Mucosa of gallbladder (tissue), 1 donor: ENCODE measurements at regions not wholly inside any gene's neighbourhood (a gene's known extent, or its start where the extent isn't known, plus 50 kb on each side); places are given as distances from the start of the nearest gene placed in this dataset.

Source experiments
- DNase-seq: peaks from one replicate; pipeline ENCODE4 v3.0.0-alpha.2; 2020; ENCODE audit warnings: low spot score
- donor health status: DM: no; HTN: no; CAD: no.

DNA sequence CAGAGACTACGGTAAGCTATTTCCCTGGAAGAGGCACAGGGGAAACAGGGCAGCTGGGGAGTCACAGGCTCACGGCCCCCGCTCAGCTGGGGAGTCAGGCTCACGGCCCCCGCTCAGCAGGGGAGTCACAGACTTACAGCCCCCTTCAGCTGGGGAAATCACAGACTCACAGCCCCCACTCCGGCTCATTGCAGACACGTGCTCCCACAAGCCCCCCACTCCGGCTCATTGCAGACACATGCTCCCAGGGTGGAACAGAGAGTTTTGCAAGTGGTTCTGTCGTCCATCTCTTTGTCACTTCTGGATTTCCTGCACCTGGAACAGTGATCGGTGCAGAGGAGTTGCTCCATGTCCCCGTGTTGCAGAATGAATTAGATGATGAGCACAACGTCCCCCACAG lies 405.5 kb downstream of the CDH26 start:
- no peak for DNase-seq

DNA sequence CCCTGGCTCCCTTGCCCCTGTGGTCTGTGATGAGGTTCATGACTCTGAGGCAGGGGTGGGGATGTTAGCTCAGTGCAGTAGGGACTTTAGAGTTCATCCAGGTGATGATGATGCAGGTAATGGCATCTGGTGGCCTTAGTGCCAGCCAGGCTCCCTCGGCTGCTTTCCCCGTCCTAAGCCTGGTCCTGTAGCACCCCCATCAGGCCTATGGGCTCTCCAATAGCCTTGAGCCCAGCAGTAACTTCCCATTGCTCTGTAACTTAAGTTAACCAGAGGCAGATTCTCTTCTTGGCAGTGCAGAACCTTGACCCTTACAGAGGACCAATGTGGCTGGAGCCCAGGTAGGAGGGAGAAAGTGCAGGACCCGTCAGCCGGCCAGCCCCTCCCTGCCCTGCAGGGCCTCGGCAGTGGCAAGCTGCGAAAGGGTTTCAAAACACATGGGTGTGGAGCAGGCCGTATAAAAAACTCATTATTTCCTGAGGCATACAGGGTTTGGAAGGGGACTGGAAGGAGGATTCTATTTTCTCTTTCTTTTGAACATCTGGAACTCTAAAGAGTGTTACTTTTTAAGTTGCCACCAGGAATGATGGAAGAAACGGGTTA lies 406.9 kb downstream of the CDH26 start:
- DNase-seq, result no peak

DNA sequence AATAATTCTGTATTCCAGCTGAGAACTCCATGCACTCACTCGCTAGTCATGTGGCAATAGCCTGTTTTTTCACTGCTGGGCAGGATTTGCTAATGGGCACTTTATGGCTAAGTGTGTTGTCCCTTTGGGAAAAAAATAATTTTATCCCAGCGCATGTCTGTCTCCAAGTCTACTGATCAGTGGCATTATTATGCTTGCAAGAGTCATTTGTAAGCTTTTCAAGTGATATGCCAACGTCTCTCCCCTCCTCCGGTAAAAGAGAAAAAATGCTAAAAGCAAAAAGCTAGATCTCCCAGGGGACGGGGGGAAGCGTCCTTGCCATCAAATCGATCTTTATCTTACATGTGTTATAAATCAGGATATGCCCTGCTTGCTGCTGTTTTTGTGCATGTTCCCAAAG lies 407.7 kb downstream of the CDH26 start:
- DNase-seq, result no peak

DNA sequence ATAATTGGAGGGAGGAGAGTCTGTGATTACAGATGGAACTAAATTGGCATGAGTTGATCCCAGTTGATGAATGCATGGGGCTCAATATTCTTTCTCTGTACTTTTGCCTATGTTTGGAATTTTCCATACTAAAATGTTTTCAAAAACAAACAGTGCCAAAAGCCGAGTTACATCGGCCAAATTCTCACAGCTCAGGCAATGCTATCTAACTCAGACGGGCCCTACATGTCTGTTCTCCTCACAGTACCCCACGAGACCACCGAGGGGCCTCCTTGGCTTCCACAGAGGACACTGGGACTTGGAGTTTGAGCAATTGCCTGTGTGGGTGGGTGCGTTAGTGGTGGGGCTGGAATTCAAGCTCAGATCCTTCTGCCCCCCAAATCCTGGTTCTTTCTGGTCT lies 413.2 kb downstream of the CDH26 start:
- DNase-seq, result no peak

DNA sequence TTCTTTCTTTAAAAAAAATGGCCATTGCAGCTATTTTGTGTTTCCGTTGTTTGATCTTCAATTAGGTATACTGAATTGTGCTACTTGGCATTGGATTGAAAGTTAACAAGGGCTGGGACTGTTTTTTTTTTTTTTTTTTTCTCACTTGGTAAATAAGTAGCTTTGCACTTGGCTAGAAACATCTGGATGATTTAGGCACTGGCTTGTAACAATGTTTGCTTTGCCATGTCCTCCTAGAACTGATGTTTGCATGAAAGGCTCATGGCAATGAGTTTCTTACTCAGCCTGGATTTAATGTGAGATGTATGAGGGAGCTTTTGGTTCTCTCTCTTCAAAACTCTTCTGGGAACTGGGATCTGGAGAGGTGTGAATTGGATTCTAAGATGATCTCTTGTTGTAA lies 414.1 kb downstream of the CDH26 start:
- no peak for DNase-seq

DNA sequence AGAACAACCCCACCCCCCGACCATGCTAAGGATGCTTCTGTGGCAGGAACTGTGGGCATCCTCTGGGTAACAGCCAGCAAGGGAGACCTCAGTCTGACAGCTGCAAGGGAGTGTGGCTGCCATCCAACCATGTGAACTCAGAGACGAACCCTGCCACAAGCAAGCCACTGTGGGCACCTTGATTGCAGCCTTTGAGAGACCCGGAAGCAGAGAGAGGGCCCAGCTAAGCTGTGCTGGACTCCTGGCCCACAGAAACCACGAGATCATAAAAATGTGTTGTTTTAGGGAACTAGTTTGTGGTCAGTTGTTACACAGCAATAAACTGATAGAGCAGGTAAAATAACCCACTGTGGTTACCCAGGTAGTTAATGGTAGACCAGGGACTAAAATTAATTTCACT lies 414.6 kb downstream of the CDH26 start:
- no peak for DNase-seq

DNA sequence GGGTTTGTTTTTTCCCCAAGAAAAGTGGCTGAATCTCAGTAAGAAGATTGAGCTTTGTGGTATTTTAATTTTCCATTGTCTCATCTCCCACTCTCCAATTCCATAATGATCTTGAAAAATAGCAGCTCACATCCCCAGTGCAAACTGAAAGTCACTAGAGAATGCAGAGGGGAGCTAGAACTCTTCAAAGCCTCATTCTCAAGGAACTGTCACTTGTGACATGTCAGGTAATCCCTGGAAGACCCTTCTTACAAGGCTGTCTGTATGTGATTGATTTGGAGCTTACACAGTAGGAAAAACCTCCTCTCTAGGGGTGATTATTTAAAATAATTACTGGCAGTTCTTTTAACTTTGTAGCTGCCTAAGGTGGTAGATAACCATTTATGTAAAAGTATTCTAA lies 420.4 kb downstream of the CDH26 start:
- DNase-seq, result no peak

DNA sequence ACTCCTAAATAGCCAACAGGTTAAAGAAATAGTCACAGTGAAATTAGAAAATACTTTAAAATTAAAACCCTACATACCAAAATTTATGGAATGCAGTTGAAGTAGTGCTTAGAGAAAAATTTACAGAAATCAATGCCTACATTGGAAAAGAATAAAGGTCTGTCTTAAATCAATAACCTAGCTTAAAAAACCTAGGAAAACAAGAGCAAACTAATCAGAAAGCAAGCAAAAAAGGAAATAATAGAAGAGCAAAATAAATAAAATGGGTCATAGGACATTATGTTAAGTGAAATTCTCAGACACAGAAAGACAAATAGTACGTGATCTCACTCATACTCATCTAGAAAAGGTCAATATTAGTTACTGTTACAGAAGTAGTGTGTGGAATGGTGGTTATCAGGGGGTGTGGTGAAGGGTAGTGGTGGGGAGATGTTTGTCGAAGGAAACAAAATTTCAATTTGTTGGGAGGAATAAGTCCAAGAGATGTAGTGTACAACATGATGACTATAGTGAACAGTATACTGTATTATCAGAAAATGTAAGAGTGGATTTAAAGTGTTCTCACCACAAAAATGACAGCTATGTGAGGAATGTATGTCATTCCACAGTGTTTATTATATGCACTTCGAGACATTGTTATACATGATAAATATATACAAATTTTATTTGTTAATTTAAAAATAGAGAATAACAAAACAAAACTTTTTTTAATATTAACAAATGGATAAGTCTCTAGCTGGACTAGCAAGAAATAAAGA lies 423.6 kb downstream of the CDH26 start:
- DNase-seq, result no peak

DNA sequence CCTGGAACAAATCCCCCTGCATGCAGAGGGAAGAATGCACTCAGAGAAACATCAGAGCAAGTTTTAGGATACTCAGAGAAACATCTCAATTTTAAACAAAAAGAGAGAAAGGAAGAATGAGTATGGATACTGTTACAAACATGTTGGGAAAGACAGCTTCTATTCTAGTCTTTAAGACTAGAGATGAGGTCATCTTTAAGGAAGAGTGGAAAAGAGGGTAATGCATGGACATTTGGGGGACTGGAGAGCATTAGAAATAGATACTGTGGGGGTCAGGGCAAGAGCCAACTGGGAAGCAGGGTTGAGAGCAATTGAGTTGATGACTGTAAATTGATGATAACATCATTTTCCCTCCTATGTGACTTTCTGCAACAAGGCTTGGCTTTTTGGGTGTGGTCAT lies 431.2 kb downstream of the CDH26 start:
- no peak for DNase-seq

DNA sequence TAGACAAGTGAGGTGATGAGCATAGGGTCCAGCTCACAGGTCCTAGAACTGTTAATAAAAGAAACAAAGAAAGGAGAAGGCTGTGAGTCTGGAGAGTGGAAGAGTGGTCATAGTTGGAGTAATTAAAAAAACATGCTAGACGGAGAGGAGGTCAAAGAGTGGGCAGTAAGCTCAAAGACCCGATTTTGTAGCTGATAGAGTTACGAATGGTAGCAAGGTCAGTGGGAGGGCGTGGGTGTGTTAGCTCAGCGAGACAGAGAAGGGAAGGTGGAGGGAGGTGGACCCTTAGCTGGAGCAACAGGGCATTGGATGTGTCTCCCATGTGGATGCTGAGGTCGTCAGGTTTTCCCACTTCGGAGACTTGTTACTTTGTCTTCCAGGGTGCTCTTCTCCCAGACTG lies 431.7 kb downstream of the CDH26 start:
- DNase-seq, result no peak

DNA sequence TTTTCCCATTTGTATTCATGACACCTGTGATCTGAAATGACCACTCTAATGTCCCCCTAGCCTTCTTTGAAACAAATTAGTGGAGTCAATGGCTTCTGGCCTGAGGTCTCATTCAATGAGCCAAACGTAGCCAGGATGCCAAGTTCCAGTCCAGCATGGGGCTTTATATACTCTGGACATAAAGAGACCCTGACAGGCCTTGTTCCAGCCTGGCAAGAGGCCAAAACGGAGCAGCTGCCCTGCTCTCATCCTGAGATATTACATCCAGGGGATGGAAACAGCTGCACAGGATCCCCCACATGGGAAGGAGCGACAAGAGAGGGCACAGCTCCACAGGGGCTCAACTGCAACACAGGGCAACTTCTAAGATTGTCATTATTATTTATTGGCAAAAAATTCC lies 437.8 kb downstream of the CDH26 start:
- DNase-seq, result no peak

DNA sequence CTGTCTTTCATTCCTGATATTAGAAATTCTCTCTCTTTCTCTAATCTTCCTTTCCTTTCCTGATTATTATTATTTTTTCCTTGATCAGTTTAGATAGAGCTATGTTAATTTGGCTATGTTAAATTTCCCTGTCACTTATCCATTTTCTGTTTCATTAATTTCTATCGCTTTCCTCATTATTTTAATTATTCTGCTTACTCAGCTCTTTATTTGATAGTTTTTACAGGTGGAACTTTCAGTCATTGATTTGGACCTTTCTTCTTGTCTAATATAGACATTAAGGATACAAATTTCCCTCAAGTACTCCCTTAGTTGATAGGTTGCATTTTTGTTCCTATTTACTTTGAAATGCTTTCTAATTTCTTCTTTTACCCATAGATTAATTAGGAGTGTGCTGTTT lies 442.3 kb downstream of the CDH26 start:
- DNase-seq, result no peak

DNA sequence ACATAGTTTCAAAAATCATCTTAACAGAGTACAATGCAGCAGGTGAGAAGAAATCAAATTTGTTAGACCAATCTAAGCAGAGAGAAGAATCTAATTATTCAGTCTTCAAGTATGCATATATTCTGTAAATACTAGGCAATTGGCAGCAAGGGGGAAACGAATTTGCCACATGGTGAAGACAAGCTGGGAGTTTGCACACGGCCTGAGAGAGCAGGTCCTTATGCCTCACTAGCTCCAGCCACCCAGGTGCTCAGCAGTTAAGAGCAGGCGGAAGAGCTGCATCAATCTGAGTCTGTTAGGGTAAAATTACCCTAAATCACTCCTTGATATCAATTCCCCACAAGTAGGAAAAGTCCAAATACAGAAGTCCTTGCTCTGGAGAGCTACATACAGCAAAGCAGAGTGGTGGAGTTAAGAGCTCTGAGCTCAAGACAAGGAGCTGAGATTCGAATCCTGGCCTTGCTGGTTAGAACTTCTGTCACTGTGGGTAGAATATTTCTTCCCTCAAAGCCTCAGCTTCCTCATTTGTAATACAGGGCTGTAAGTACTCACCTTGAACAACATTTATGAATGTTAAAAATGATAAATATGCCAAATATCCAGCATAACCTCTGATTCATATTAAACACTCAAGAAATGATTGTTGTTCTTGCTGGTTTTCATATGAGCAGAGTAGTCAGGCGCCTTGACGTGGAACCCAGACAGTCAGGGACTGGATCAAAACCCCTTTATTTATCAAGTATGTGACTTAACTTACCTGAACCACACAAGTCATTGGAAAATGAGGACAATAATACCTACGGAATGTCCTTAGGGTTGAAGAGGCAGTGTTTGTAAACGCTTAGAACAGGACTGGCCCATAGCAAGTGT lies 444.2 kb downstream of the CDH26 start:
- DNase-seq, result no peak

DNA sequence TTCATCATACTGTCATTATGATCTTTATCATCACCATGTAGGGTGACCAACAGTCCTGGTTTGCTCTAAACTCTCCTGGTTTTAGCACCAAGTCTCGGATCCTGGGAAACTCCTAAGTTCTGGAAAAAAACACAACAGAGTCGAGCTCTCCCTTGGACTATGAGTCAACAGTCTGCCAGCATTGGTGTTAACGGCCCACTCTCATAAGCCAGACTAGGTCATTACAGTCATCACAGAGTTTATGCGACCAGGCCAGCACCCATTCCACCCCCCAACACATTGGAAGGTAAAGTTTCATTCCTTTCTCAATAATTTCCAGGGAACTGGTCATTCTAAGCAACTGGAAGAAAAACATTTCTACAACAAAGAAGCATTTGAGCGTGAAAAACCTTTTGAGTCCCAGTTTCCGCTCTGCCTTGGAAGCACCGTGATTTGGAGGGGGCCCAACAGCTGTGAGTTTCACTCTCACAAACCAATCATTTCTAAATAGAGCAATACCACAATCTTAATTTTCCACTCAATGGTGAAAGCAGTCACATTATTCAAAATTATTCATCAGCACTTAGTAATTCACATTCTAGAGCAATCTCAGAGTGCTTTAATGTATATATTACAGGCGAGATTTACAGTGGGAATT lies 445.0 kb downstream of the CDH26 start:
- DNase-seq, result no peak

DNA sequence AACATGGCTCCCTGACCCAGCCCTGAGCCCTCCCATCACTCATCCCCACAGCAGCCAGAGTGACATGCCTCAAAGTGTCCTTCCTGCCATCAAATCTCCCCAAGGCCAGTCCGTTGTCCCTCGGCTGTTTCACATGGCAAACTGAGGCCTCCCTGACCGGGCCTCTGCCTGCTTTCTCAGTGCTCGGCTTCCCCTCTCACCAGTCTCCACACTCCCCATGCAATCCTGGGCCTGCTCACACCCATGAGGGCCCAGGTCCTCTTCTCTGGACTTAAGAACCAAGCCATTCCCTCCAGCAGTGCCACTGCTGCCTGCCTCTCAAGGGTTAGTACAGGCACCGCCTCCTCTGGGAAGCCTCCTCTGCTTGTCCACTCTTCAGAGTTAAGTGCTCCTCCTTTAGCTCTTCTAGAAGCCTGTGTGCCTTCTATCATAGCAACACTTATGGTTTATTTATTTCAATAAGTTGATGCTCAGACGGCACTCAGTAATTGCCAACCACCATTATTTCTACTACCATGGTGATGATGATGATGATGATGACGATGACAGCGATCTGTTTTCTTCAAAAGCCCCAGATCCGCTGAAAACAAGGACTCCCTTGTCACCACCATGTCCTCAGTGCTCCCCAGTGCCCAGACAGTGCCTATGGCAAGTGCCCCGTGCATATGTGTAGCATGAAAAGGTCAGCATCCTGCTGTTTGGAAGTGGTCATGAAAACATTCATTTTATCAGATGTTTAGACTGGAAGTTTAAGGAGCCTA lies 449.0 kb downstream of the CDH26 start:
- DNase-seq, result no peak

DNA sequence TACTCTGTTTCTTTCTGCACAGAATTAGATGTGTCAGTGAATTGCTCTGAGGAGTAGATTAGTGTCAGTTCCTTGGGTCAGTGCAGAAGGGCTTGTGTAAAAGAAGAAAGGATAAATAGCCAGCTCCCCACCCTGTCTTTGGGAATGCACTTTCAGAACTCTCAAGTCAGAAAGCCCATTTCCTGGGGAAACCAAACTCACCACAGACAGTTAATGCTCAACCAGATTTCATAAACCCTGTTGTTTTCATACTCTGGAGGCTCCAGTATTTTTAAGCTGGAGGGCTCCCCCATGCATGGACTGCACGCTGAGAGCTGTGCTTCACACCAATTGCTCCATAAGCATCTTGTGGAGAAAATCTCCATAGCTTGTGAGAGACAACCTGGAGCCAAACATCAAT lies 449.7 kb downstream of the CDH26 start:
- DNase-seq, result no peak

DNA sequence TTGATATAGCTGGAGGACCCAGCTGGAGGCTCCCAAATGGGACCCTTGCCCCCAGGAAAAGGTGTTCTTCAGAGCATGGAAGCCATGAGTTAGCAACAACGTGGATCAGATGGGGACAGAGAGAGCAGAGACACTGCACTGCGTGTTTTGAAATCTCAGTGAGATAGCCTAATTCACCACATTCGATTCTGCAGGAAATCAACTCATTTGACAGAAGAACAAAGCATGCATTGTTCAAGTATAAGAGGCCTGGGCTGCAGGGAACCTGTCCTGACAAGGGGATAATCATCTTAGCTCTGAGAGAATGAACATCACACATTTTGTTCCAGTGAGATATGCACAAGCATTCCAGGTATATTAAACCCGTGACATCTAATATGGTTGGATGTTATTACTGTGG lies 450.2 kb downstream of the CDH26 start:
- DNase-seq, result no peak

DNA sequence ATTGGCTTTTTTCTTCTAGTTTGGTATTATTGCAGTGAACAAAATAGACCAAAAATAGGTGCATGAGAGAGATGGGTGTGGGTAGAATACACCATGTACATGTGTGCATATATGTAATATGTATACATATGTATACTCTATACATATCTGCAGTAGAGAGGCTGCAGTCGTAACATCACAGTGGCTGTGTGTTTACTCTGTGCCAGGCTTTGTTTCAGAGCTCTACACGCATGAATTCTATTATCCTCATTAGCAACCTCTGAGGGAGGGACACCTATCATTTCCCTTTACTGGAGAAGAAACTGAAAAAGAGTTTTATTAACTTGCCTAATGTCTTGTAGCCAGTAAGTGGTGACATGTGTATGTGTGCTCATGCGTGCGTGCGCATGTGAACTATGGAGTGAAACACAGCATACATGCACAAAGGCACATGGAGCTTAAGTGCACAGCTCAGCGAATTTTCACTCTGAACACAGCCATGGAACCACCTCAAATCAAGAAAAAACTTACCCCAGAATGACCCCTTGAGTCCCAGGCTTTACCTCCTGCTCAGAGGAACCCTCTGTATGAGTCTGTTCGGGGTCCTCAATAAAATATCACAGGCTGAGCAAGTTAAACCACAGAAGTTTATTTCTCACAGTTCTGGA lies 452.5 kb downstream of the CDH26 start:
- DNase-seq, result no peak

DNA sequence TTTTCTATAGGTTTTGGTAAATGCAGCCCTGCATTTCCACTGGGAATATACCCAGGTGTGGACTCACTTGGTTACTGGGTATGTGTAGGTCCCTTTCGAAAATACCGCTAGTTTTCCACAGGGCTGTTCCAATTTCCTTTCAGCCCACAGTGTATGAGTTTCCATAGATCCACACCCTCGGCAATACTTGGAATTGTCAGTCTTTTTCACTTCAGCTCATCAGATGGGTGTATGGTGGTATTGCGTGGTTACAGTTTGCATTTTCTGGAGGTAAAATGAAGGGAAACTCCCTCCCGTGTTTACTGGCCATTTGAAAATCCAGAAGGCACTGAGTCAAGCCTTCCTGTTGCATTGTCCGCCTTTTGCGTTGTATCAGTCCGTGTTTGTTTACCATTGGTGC lies 453.6 kb downstream of the CDH26 start:
- DNase-seq, result no peak

DNA sequence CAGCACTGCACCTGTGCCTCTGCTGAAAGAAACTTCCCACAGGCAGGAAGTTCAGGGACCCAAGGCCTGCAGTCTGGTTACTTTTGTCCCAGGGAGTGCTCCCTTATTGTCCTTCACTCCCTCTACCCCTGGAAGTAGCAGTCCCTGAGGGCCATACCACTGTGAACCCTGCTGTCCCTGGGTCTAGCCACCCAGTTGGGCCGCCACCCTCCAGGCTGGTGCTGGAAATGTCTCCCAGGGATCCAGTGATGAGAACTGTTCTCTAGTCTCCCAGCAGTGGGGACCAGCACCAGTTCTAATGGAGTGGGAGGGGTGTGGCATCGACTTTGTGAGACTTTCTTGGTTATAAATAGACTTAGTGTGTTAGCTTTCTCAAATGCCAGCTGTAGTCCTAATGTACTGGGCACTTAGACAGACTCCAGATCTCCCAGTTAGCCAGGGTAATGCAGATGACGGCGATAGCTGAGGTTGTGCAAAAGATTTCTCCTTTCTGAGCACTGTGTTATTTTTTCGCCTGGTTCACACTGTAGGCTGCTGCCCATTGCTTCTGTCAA lies 462.5 kb downstream of the CDH26 start:
- DNase-seq, result no peak

DNA sequence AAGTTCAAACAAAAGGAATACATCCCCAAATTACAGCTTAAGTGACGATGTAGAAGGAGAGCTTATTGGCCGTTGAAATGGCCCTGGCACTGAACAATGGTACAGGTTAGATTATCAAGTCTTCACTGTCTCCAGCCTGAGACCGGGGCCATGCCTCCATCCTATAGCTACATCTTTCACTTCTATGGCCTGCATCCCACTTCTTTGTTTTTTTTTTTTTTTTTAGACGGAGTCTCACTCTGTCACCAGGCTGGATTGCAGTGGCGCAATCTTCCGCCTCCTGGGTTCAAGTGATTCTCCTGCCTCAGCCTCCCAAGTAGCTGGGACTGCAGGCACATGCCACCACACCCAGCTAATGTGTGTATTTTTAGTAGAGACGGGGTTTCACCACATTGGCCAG lies 464.6 kb downstream of the CDH26 start:
- no peak for DNase-seq
